Transverse colon (tissue), 4 donors: ENCODE measurements at regions not wholly inside any gene's neighbourhood (a gene's known extent, or its start where the extent isn't known, plus 50 kb on each side); places are given as distances from the start of the nearest gene placed in this dataset.
"Not testable (repeated sequence)": the region's sequence is repeated elsewhere in the genome, so short reads cannot be mapped to it uniquely, and the experiment has no call there.

Experiments
- DNase-seq: peaks from one replicate; pipeline ENCODE4 v3.0.0-alpha.2; 2019
- H3K27ac ChIP-seq, 4 donors: fragments of 200-600 bp; sonication (generic); 2 replicates each; pipeline ENCODE4 v1.5.1; 2016 to 2018; ENCODE audit warnings: inconsistent platforms in 4 of 4
- H3K27me3 ChIP-seq: fragments of 200-600 bp; sonication (generic); 2 replicates; pipeline ENCODE4 v1.5.1; 2017; ENCODE audit warnings: inconsistent platforms
- H3K36me3 ChIP-seq, 4 donors: fragments of 200-600 bp; sonication (generic); 2 replicates each; pipeline ENCODE4 v1.5.1; 2017 to 2019; ENCODE audit warnings: inconsistent platforms in 4 of 4
- H3K4me1 ChIP-seq, 4 donors: fragments of 200-600 bp; sonication (generic); 2 replicates each; pipeline ENCODE4 v1.5.1; 2017 to 2020; ENCODE audit warnings: inconsistent platforms in 4 of 4
- H3K4me3 ChIP-seq, 4 donors: fragments of 200-600 bp; sonication (generic); 1 replicate in 1 of 4; 2 replicates in 3 of 4; pipeline versions ENCODE4 v1.5.1 to v1.6.1; 2017 to 2019; ENCODE audit warnings: inconsistent platforms in 4 of 4
- H3K9me3 ChIP-seq, 2 donors: fragments of 200-600 bp; sonication (generic); 2 replicates each; pipeline ENCODE4 v1.5.1; 2017 to 2019; ENCODE audit warnings: inconsistent platforms in 2 of 2
- CTCF ChIP-seq, 5 experiments: fragments of 200-600 bp in 3 of 5; fragments of 450-650 bp in 2 of 5; sonication (generic) in 3 of 5; IDR thresholded peaks; 1 replicate in 2 of 5; 2 replicates in 3 of 5; pipeline ENCODE4 v1.5.1; 2016 to 2017; ENCODE audit warnings: antibody characterized with exemption in 5 of 5, inconsistent platforms in 3 of 5, mild to moderate bottlenecking in 2 of 5, moderate library complexity in 1 of 5
- EP300 ChIP-seq: sonication (generic); formaldehyde crosslinking; IDR thresholded peaks from one replicate; pipeline ENCODE4 v1.6.1; 2017; ENCODE audit warnings: antibody characterized with exemption, low read depth
- POLR2A ChIP-seq: fragments of 450-650 bp; IDR thresholded peaks from one replicate; pipeline ENCODE4 v1.6.1; 2016; ENCODE audit warnings: antibody characterized with exemption, mild to moderate bottlenecking, moderate library complexity
- POLR2AphosphoS5 ChIP-seq, 3 donors: sonication (generic); formaldehyde crosslinking; IDR thresholded peaks; one replicate each; pipeline ENCODE4 v1.6.1; 2016; ENCODE audit warnings: antibody characterized with exemption in 3 of 3
- WGBS, 2 donors: methylation state at CpG; one replicate each; pipeline ENCODE4 v1.1.5; 2018; ENCODE audit warnings: low coverage in 1 of 2; 5-methylcytosine and 5-hydroxymethylcytosine counted together
- in situ Hi-C, 4 donors: fragments of 200-750 bp; cut with MboI; loops; one replicate each; pipeline versions ENCODE4 v1.15.0 to v1.15.1; 2017; ENCODE audit warnings: low sequenced_read_pairs in 3 of 4, low pct_ligation_motif_present in 1 of 4, low pct_unique_long_range_greater_than_20kb in 1 of 4
- intact Hi-C: fragments of 100-400 bp; cut with DNase I; formaldehyde crosslinking; loops from one replicate; pipeline ENCODE4 v1.15.1; 2023; ENCODE audit warnings: low total_unique reads

GRCh38 chr9:115888131-115888530 is 265.5 kb upstream of the PAPPA start:
- WGBS, 2 donors = 79 to 80% methylated on average over 3 to 5 of the region's 5 CpGs
- intact Hi-C loops = no loop called here

GRCh38 chr9:115891929-115892328 is 261.7 kb upstream of the PAPPA start:
- Histone ChIP-seq H3K4me3 (no peak overlapping the region), H3K27ac (no peak overlapping the region), H3K36me3 (no peaks in the 10 kb centered on the region), H3K27me3 (no peaks in the 10 kb centered on the region), H3K4me1 (no peaks in the 10 kb centered on the region), H3K9me3 (no peaks in the 10 kb centered on the region)
- intact Hi-C loops (no loop called here), in situ Hi-C loops (loop anchor here in 1 of 4 donors (25.0 kb wide), 1 partner anchor 770 kb away; no protein-coding TSS in a partner anchor)
- WGBS, 2 donors = 17 to 43% methylated on average over 2 of the region's 2 CpGs
- DNase-seq = no peak
- TF ChIP-seq EP300 = no peak
- no peak for TF ChIP-seq CTCF (IDR thresholded peaks at IDR 0.05)
- TF ChIP-seq POLR2A = no peak
- TF ChIP-seq POLR2AphosphoS5 (IDR thresholded peaks at IDR 0.05) = no peak

More at GRCh38 chr9:115888131-115888530, 265.5 kb upstream of the PAPPA start:
- no peaks in the 10 kb centered on the region for H3K36me3 ChIP-seq
- no peaks in the 10 kb centered on the region for H3K4me1 ChIP-seq
- TF ChIP-seq CTCF (IDR thresholded peaks at IDR 0.05) (no peak), POLR2AphosphoS5 (IDR thresholded peaks at IDR 0.05) (no peak), EP300 (no peak), POLR2A (no peak)
- no peak for DNase-seq
- H3K9me3 ChIP-seq = no peaks in the 10 kb centered on the region
- no peak overlapping the region for H3K4me3 ChIP-seq
- in situ Hi-C loops = loop anchor here in 1 of 4 donors (25.0 kb wide), 1 partner anchor 774 kb away; no protein-coding TSS in a partner anchor
- no peaks in the 10 kb centered on the region for H3K27me3 ChIP-seq
- no peak overlapping the region for H3K27ac ChIP-seq

- 35 to 62% methylated on average over 2 of the region's 2 CpGs for WGBS, 2 donors
- in situ Hi-C loops = loop anchor here in 1 of 4 donors (25.0 kb wide), 1 partner anchor 764 kb away; no protein-coding TSS in a partner anchor
- H3K4me3 ChIP-seq, DNase-seq, H3K36me3 ChIP-seq, H3K4me1 ChIP-seq, H3K9me3 ChIP-seq, intact Hi-C loops, H3K27ac ChIP-seq, H3K27me3 ChIP-seq: not testable (repeated sequence)
Measured at GRCh38 chr9:115898478-115898877, 255.1 kb upstream of the PAPPA start.

- Histone ChIP-seq H3K9me3 (no peaks in the 10 kb centered on the region), H3K4me3 (no peak overlapping the region), H3K27ac (no peak overlapping the region), H3K4me1 (no peaks in the 10 kb centered on the region), H3K27me3 (no peaks in the 10 kb centered on the region), H3K36me3 (no peaks in the 10 kb centered on the region)
- intact Hi-C loops = loop anchor here (5.0 kb wide), 1 partner anchor 1437 kb away; no protein-coding TSS in a partner anchor
- DNase-seq = no peak
- no peak for TF ChIP-seq POLR2A
- no peak for TF ChIP-seq EP300
- TF ChIP-seq POLR2AphosphoS5 (IDR thresholded peaks at IDR 0.05) = no peak
- TF ChIP-seq CTCF (IDR thresholded peaks at IDR 0.05) = no peak
- in situ Hi-C loops = no loop called here
Measured at GRCh38 chr9:115900698-115901097, 252.9 kb upstream of the PAPPA start.

GRCh38 chr9:115910959-115911358 is 242.6 kb upstream of the PAPPA start:
- Histone ChIP-seq H3K4me1 (no peaks in the 10 kb centered on the region), H3K9me3 (no peaks in the 10 kb centered on the region), H3K4me3 (no peak overlapping the region), H3K27me3 (no peaks in the 10 kb centered on the region), H3K36me3 (no peaks in the 10 kb centered on the region), H3K27ac (no peak overlapping the region)
- intact Hi-C loops (no loop called here), in situ Hi-C loops (no loop called here)
- WGBS, 2 donors = 96% methylated on average over 2 of the region's 2 CpGs; no CpG with 5 or more reads in 1 of the 2 donors
- DNase-seq = no peak
- TF ChIP-seq EP300 (no peak), POLR2A (no peak), CTCF (IDR thresholded peaks at IDR 0.05) (no peak), POLR2AphosphoS5 (IDR thresholded peaks at IDR 0.05) (no peak)
